ENCODE measurements at regions not wholly inside any gene's neighbourhood (a gene's known extent, or its start where the extent isn't known, plus 50 kb on each side); places are given as distances from the start of the nearest gene placed in this dataset.

DNA sequence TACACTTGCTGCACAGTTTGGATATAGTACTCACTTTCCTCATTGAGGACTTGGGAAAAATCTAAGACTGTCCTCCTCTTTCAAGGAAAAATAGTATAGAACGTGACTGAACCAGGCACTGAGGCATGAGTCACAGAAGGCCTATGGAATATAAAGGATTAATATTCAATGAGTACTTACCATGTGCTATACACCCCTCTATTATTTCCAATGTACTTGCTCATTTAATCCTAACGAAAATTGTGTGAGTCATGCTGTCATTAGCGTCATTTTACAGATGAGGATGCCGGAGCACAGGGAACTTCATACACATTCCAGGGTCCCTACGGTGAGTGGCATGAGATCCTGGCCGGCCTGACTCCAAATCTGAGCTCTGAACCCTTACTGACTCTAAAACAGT lies 2136.2 kb upstream of the TENM3 start:
- Histone ChIP-seq H3K27ac (ENCODE audit: insufficient read depth, low read length, poor library complexity, severe bottlenecking) (no peak overlapping the region), H3K4me1 (ENCODE audit: control insufficient read depth, insufficient read depth, low read length, poor library complexity, severe bottlenecking) (no peaks in the 10 kb centered on the region), H3K9me3 (ENCODE audit: control insufficient read depth in 2 of 2, low read length in 2 of 2) (peaks cover 0 to 10% of the 10 kb centered on the region in 2 experiments), H3K27me3 (ENCODE audit: control insufficient read depth, insufficient read depth, low read length) (no peaks in the 10 kb centered on the region), H3K4me3 (ENCODE audit: low read depth, low read length) (no peak overlapping the region), H3K36me3 (ENCODE audit: control insufficient read depth, insufficient read depth, low read length) (no peaks in the 10 kb centered on the region)
- no peak overlapping the region for H3K4me3 Mint-ChIP-seq
- H3K27ac Mint-ChIP-seq = no peak overlapping the region
- no peaks in the 10 kb centered on the region for H3K27me3 Mint-ChIP-seq
- H3K36me3 Mint-ChIP-seq = no peaks in the 10 kb centered on the region
- ATAC-seq (ENCODE audit: low read depth in 2 of 2) (no peak), DNase-seq (no peak)
- peaks cover 6 to 19% (median 10%) of the 10 kb centered on the region in 7 donors for H3K9me3 Mint-ChIP-seq
- no peaks in the 10 kb centered on the region for H3K4me1 Mint-ChIP-seq

DNA sequence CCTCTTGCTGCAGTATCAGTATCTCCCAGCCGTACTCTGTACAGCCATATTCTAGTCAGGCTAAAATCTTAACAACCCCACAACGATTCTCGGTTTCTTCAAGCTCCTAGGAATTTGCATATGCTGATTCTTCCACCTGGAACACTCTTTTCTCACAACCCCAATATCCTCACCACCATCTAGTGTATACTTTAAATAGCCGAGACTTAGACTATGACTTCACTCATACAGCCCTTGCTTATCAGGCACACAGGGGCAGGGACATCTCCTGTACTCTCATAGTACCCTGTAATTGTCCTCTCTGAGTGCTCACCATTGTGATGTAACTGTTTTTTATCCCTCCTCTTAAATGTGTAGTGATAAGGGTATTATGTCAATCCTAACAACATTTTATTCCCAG lies 2126.4 kb upstream of the TENM3 start:
- Mint-ChIP-seq H3K27me3 (no peaks in the 10 kb centered on the region), H3K27ac (no peak overlapping the region), H3K9me3 (peaks cover 0 to 14% (median 3%) of the 10 kb centered on the region in 7 donors), H3K36me3 (no peaks in the 10 kb centered on the region), H3K4me1 (no peaks in the 10 kb centered on the region), H3K4me3 (no peak overlapping the region)
- H3K36me3 ChIP-seq (ENCODE audit: control insufficient read depth, insufficient read depth, low read length) = no peaks in the 10 kb centered on the region
- H3K4me3 ChIP-seq (ENCODE audit: low read depth, low read length) = no peak overlapping the region
- no peaks in the 10 kb centered on the region for H3K9me3 ChIP-seq (ENCODE audit: control insufficient read depth in 2 of 2, low read length in 2 of 2)
- no peak for DNase-seq
- no peak overlapping the region for H3K27ac ChIP-seq (ENCODE audit: insufficient read depth, low read length, poor library complexity, severe bottlenecking)
- no peaks in the 10 kb centered on the region for H3K4me1 ChIP-seq (ENCODE audit: control insufficient read depth, insufficient read depth, low read length, poor library complexity, severe bottlenecking)
- no peak for ATAC-seq (ENCODE audit: low read depth in 2 of 2)
- H3K27me3 ChIP-seq (ENCODE audit: control insufficient read depth, insufficient read depth, low read length) = no peaks in the 10 kb centered on the region

DNA sequence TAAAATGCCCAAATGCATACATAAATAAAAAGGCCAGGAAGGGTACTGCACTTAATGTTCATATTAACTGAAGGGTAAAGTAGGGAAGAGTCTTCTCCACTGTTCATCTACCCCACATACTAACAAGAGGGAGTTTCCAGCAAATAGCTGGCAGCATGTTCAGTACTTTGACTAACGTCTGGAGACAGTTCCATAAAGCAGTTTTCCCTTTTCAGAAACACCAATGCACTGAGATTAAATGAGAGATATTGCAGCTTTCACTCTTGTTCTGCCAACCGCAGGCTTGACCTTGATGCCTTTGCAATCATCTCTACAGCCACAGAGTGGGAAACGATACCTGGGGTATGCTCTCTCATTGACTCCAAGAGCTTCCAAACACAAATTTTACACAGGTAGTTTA lies 2123.1 kb upstream of the TENM3 start:
- Histone ChIP-seq H3K4me1 (ENCODE audit: control insufficient read depth, insufficient read depth, low read length, poor library complexity, severe bottlenecking) (no peaks in the 10 kb centered on the region), H3K4me3 (ENCODE audit: low read depth, low read length) (no peak overlapping the region), H3K27me3 (ENCODE audit: control insufficient read depth, insufficient read depth, low read length) (no peaks in the 10 kb centered on the region), H3K36me3 (ENCODE audit: control insufficient read depth, insufficient read depth, low read length) (no peaks in the 10 kb centered on the region), H3K9me3 (ENCODE audit: control insufficient read depth in 2 of 2, low read length in 2 of 2) (peaks cover 0 to 2% of the 10 kb centered on the region in 2 experiments), H3K27ac (ENCODE audit: insufficient read depth, low read length, poor library complexity, severe bottlenecking) (no peak overlapping the region)
- H3K27me3 Mint-ChIP-seq = no peaks in the 10 kb centered on the region
- ATAC-seq (ENCODE audit: low read depth in 2 of 2) (no peak), DNase-seq (no peak)
- peaks cover 0 to 13% (median 6%) of the 10 kb centered on the region in 7 donors for H3K9me3 Mint-ChIP-seq
- H3K36me3 Mint-ChIP-seq = no peaks in the 10 kb centered on the region
- H3K27ac Mint-ChIP-seq = no peak overlapping the region
- no peak overlapping the region for H3K4me3 Mint-ChIP-seq
- no peaks in the 10 kb centered on the region for H3K4me1 Mint-ChIP-seq

DNA sequence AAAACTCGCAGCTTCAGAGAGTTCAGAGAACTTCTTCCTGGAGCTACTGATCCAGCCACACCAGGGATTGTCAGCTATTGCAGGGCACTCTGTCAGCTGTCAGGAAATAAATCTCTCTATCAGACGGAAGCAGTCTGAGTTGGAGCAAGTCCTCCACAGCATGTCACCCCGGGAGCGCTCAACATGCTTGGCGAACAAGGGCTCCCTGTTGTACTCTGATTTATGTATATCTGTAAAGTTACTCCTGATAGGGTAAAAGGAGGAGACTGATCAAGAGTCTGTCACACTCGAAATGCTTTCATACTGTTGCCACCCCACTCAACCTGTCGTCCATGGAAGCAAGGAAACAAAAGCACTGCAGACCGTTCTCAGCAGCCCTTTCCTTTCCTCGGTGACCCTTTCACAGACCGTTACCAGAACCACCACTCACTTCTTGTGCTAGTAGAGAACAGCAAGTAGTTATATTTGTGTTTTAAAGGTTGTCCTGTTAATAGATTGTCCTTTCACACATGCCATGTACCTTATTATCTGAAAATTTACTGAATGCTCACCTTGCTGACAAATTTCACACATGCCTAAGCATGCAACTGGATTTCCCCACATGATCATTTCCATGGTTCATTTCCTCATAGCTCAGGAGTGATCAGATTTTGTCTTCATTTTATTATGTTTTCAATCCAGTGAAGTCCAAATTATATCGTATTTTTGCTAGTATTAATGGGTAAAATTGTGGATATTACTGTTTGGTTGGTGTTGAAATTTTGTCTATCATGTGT lies 2108.9 kb upstream of the TENM3 start:
- Histone ChIP-seq H3K27ac (ENCODE audit: insufficient read depth, low read length, poor library complexity, severe bottlenecking) (no peak overlapping the region), H3K27me3 (ENCODE audit: control insufficient read depth, insufficient read depth, low read length) (no peaks in the 10 kb centered on the region), H3K4me3 (ENCODE audit: low read depth, low read length) (no peak overlapping the region), H3K9me3 (ENCODE audit: control insufficient read depth in 2 of 2, low read length in 2 of 2) (no peaks in the 10 kb centered on the region), H3K36me3 (ENCODE audit: control insufficient read depth, insufficient read depth, low read length) (no peaks in the 10 kb centered on the region), H3K4me1 (ENCODE audit: control insufficient read depth, insufficient read depth, low read length, poor library complexity, severe bottlenecking) (no peaks in the 10 kb centered on the region)
- DNase-seq (no peak), ATAC-seq (ENCODE audit: low read depth in 2 of 2) (no peak)
- H3K4me1 Mint-ChIP-seq = no peaks in the 10 kb centered on the region
- H3K27ac Mint-ChIP-seq = peak overlapping the region in 1 of 3 donors; percentile 63
- H3K36me3 Mint-ChIP-seq = no peaks in the 10 kb centered on the region
- no peaks in the 10 kb centered on the region for H3K27me3 Mint-ChIP-seq
- H3K4me3 Mint-ChIP-seq = no peak overlapping the region
- H3K9me3 Mint-ChIP-seq = peaks cover 0 to 8% (median 0%) of the 10 kb centered on the region in 7 donors

DNA sequence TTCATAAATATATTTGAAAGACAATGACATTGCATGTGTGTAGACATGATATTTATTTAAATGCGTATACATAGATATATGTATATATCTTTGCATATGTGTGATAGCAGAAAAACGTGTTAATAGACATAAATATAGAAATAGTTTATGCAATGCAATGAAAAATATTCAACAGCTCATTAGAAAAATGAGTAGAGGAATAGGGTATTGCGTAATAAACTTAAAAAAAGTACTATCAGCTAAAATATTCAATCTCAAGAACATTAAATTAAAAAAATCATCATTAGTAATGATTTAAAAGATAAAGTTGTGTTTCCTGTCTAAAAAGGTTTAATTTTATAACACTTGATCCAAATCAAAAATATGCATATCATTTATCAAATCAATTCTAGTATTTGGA lies 2101.5 kb upstream of the TENM3 start:
- Mint-ChIP-seq H3K4me3 (no peak overlapping the region), H3K36me3 (no peaks in the 10 kb centered on the region), H3K9me3 (peaks cover 2 to 11% (median 5%) of the 10 kb centered on the region in 7 donors), H3K27me3 (no peaks in the 10 kb centered on the region), H3K27ac (no peak overlapping the region), H3K4me1 (no peaks in the 10 kb centered on the region)
- no peak for ATAC-seq (ENCODE audit: low read depth in 2 of 2)
- no peak overlapping the region for H3K27ac ChIP-seq (ENCODE audit: insufficient read depth, low read length, poor library complexity, severe bottlenecking)
- no peak overlapping the region for H3K4me3 ChIP-seq (ENCODE audit: low read depth, low read length)
- H3K4me1 ChIP-seq (ENCODE audit: control insufficient read depth, insufficient read depth, low read length, poor library complexity, severe bottlenecking) = no peaks in the 10 kb centered on the region
- DNase-seq = no peak
- H3K27me3 ChIP-seq (ENCODE audit: control insufficient read depth, insufficient read depth, low read length) = no peaks in the 10 kb centered on the region
- H3K36me3 ChIP-seq (ENCODE audit: control insufficient read depth, insufficient read depth, low read length) = no peaks in the 10 kb centered on the region
- no peaks in the 10 kb centered on the region for H3K9me3 ChIP-seq (ENCODE audit: control insufficient read depth in 2 of 2, low read length in 2 of 2)

DNA sequence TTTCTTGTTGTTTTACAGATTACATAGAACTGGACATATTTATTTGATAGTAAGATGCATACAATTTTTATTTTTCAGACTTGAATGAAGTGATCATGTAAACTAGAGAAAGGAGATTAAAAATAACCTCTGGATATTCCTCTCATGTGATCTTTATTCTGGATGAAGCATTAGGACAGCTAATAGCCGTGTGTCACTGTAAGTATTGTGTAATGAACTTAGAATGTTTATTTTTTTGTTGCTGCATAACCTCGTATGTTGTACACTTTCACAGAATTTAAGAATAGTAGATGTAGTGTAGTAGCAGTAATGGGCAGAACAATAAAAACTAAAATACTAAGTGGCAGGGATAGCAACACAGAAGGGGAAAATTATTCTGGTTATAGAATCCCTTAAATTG lies 2094.5 kb upstream of the TENM3 start:
- H3K4me1 Mint-ChIP-seq = no peaks in the 10 kb centered on the region
- DNase-seq (no peak), ATAC-seq (ENCODE audit: low read depth in 2 of 2) (no peak)
- peaks cover 0 to 5% of the 10 kb centered on the region in 2 experiments for H3K9me3 ChIP-seq (ENCODE audit: control insufficient read depth in 2 of 2, low read length in 2 of 2)
- no peaks in the 10 kb centered on the region for H3K36me3 Mint-ChIP-seq
- no peaks in the 10 kb centered on the region for H3K36me3 ChIP-seq (ENCODE audit: control insufficient read depth, insufficient read depth, low read length)
- H3K4me3 Mint-ChIP-seq = no peak overlapping the region
- peaks cover 0 to 15% (median 6%) of the 10 kb centered on the region in 7 donors for H3K9me3 Mint-ChIP-seq
- H3K4me3 ChIP-seq (ENCODE audit: low read depth, low read length) = no peak overlapping the region
- H3K4me1 ChIP-seq (ENCODE audit: control insufficient read depth, insufficient read depth, low read length, poor library complexity, severe bottlenecking) = no peaks in the 10 kb centered on the region
- no peaks in the 10 kb centered on the region for H3K27me3 Mint-ChIP-seq
- no peak overlapping the region for H3K27ac ChIP-seq (ENCODE audit: insufficient read depth, low read length, poor library complexity, severe bottlenecking)
- no peak overlapping the region for H3K27ac Mint-ChIP-seq
- H3K27me3 ChIP-seq (ENCODE audit: control insufficient read depth, insufficient read depth, low read length) = no peaks in the 10 kb centered on the region

DNA sequence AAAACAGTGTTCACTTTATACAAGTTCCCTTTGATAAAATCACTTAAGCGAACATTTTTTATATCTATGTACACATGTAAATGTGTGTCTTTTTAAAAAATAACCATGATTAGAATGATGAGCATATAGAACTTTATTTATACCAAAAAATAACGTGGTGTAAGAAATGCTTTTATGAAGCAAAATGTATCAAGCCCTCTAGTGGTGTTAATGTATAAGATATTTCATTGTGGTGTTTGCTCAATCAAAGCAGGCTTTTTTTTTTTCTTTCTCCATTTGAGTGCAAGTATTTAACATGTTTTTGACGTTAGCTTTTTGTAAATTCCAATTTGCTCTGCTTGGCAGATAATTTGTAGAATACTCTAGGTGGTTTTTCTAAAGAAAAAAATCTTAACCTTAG lies 2092.4 kb upstream of the TENM3 start:
- Mint-ChIP-seq H3K36me3 (no peaks in the 10 kb centered on the region), H3K27me3 (no peaks in the 10 kb centered on the region), H3K4me3 (no peak overlapping the region), H3K9me3 (peaks cover 0 to 19% (median 6%) of the 10 kb centered on the region in 7 donors), H3K4me1 (no peaks in the 10 kb centered on the region), H3K27ac (no peak overlapping the region)
- ATAC-seq (ENCODE audit: low read depth in 2 of 2) (no peak), DNase-seq (no peak)
- Histone ChIP-seq H3K36me3 (ENCODE audit: control insufficient read depth, insufficient read depth, low read length) (no peaks in the 10 kb centered on the region), H3K9me3 (ENCODE audit: control insufficient read depth in 2 of 2, low read length in 2 of 2) (peaks cover 0 to 5% of the 10 kb centered on the region in 2 experiments), H3K27ac (ENCODE audit: insufficient read depth, low read length, poor library complexity, severe bottlenecking) (no peak overlapping the region), H3K27me3 (ENCODE audit: control insufficient read depth, insufficient read depth, low read length) (no peaks in the 10 kb centered on the region), H3K4me1 (ENCODE audit: control insufficient read depth, insufficient read depth, low read length, poor library complexity, severe bottlenecking) (no peaks in the 10 kb centered on the region), H3K4me3 (ENCODE audit: low read depth, low read length) (no peak overlapping the region)

DNA sequence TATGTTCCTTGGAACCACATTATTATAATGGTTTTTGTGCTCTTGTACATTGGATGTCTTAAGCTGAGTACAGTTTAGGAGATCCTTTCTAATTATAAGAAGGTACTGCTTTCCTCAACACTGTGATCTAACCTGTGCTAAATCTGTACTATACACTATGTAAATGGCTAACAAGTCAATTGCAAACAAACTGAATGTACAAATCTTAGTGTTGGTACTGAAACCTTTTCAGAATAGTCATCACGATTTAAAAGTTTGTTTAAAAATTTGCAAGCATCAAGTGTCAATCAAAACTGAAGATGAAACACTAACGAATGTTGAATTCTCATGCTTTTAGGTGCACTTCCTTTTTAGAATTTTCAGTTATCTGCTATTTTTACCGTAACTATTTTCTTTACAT lies 2090.4 kb upstream of the TENM3 start:
- DNase-seq (no peak), ATAC-seq (ENCODE audit: low read depth in 2 of 2) (no peak)
- no peaks in the 10 kb centered on the region for H3K36me3 Mint-ChIP-seq
- Histone ChIP-seq H3K36me3 (ENCODE audit: control insufficient read depth, insufficient read depth, low read length) (no peaks in the 10 kb centered on the region), H3K4me3 (ENCODE audit: low read depth, low read length) (no peak overlapping the region), H3K4me1 (ENCODE audit: control insufficient read depth, insufficient read depth, low read length, poor library complexity, severe bottlenecking) (no peaks in the 10 kb centered on the region), H3K27ac (ENCODE audit: insufficient read depth, low read length, poor library complexity, severe bottlenecking) (no peak overlapping the region), H3K27me3 (ENCODE audit: control insufficient read depth, insufficient read depth, low read length) (no peaks in the 10 kb centered on the region), H3K9me3 (ENCODE audit: control insufficient read depth in 2 of 2, low read length in 2 of 2) (peaks cover 3 to 5% of the 10 kb centered on the region in 2 experiments)
- no peaks in the 10 kb centered on the region for H3K4me1 Mint-ChIP-seq
- peaks cover 0 to 19% (median 2%) of the 10 kb centered on the region in 7 donors for H3K9me3 Mint-ChIP-seq
- H3K4me3 Mint-ChIP-seq = no peak overlapping the region
- H3K27ac Mint-ChIP-seq = no peak overlapping the region
- no peaks in the 10 kb centered on the region for H3K27me3 Mint-ChIP-seq
